NCI-H748 (cell line): ENCODE measurements at regions not wholly inside any gene's neighbourhood (a gene's known extent, or its start where the extent isn't known, plus 50 kb on each side); places are given as distances from the start of the nearest gene placed in this dataset.

ENCODE experiments used
- DNase-seq: peaks from one replicate; lab custom pipeline; 2025; ENCODE audit not compliant: unreplicated experiment; lab: John Stamatoyannopoulos, UW

GRCh38 chr4:156252358-156252921 lies 298.8 kb upstream of the CTSO start:
- DNase-seq: no peak

GRCh38 chr4:156251373-156252065 lies 297.9 kb upstream of the CTSO start:
- no peak for DNase-seq

GRCh38 chr4:156248917-156249316 lies 295.3 kb upstream of the CTSO start:
- DNase-seq: no peak

- DNase-seq: no peak
These were observed 293.8 kb upstream of the CTSO start for GRCh38 chr4:156247470-156247869.

GRCh38 chr4:156243015-156243414 lies 289.3 kb upstream of the CTSO start:
- DNase-seq: no peak

GRCh38 chr4:156242390-156242789 lies 288.7 kb upstream of the CTSO start:
- no peak for DNase-seq

- no peak for DNase-seq
These were observed 288.2 kb upstream of the CTSO start for GRCh38 chr4:156241896-156242295.

GRCh38 chr4:156238171-156238570 lies 284.5 kb upstream of the CTSO start:
- no peak for DNase-seq

GRCh38 chr4:156237231-156237630 lies 283.6 kb upstream of the CTSO start:
- DNase-seq: peak; percentile 10

GRCh38 chr4:156230176-156230575 lies 276.5 kb upstream of the CTSO start:
- no peak for DNase-seq

GRCh38 chr4:156228676-156229075 lies 275.0 kb upstream of the CTSO start:
- DNase-seq: no peak

GRCh38 chr4:156227321-156227720 lies 273.7 kb upstream of the CTSO start:
- DNase-seq: no peak

GRCh38 chr4:156223985-156224384 lies 270.3 kb upstream of the CTSO start:
- peak; percentile 26 for DNase-seq

GRCh38 chr4:156217236-156217635 lies 263.6 kb upstream of the CTSO start:
- no peak for DNase-seq

- DNase-seq: no peak
These were observed 247.4 kb upstream of the CTSO start for GRCh38 chr4:156201050-156201449.

- DNase-seq: no peak
These were observed 244.8 kb upstream of the CTSO start for GRCh38 chr4:156198511-156198910.

- DNase-seq: no peak
These were observed 243.6 kb upstream of the CTSO start for GRCh38 chr4:156197216-156197615.

GRCh38 chr4:156196722-156197121 lies 243.1 kb upstream of the CTSO start:
- DNase-seq: no peak

- DNase-seq: no peak
These were observed 242.2 kb upstream of the CTSO start for GRCh38 chr4:156195914-156196313.

GRCh38 chr4:156194896-156195295 lies 241.2 kb upstream of the CTSO start:
- no peak for DNase-seq

- DNase-seq: no peak
These were observed 240.1 kb upstream of the CTSO start for GRCh38 chr4:156193800-156194199.

GRCh38 chr4:156193106-156193505 lies 239.4 kb upstream of the CTSO start:
- DNase-seq: no peak

- DNase-seq: no peak
These were observed 238.4 kb upstream of the CTSO start for GRCh38 chr4:156192033-156192432.
